Lung (tissue), 11 donors: ENCODE measurements at regions not wholly inside any gene's neighbourhood (a gene's known extent, or its start where the extent isn't known, plus 50 kb on each side); places are given as distances from the start of the nearest gene placed in this dataset.

ENCODE experiments used
- ATAC-seq: fragments of 200-7000 bp; cut with Tn5 transposase; one replicate; pipeline ENCODE4 v1.9.1; 2020; ENCODE audit warnings: moderate number of reproducible peaks; ENCODE audit not compliant: insufficient read depth, low FRiP score
- DNase-seq, 3 donors: peaks; one replicate each; pipeline ENCODE4 v3.0.0-alpha.2; 2013 to 2017
- H3K27ac ChIP-seq, 2 donors: one replicate each; pipeline ENCODE4 v1.5.1; 2013; ENCODE audit warnings: mild to moderate bottlenecking in 2 of 2, moderate library complexity in 2 of 2, control low read depth in 1 of 2, inconsistent platforms in 1 of 2, low read depth in 1 of 2, low read length in 1 of 2
- H3K27me3 ChIP-seq, 3 donors: one replicate each; pipeline ENCODE4 v1.5.1; 2013; ENCODE audit warnings: low read length in 2 of 3; ENCODE audit not compliant: control insufficient read depth in 3 of 3, insufficient read depth in 3 of 3
- H3K36me3 ChIP-seq, 4 donors: one replicate each; pipeline ENCODE4 v1.5.1; 2013; ENCODE audit warnings: low read length in 4 of 4, mild to moderate bottlenecking in 1 of 4, moderate library complexity in 1 of 4; ENCODE audit not compliant: control insufficient read depth in 4 of 4, insufficient read depth in 4 of 4
- H3K4me1 ChIP-seq, 5 donors: one replicate each; pipeline ENCODE4 v1.5.1; 2013; ENCODE audit warnings: low read length in 5 of 5, mild to moderate bottlenecking in 2 of 5, moderate library complexity in 1 of 5; ENCODE audit not compliant: control insufficient read depth in 5 of 5, insufficient read depth in 5 of 5
- H3K4me3 ChIP-seq: one replicate; pipeline ENCODE4 v1.5.1; 2013; ENCODE audit warnings: mild to moderate bottlenecking, control low read depth, moderate library complexity
- H3K9ac ChIP-seq, 2 donors: one replicate each; pipeline ENCODE4 v1.5.1; 2013; ENCODE audit warnings: low read length in 2 of 2, control low read depth in 1 of 2; ENCODE audit not compliant: insufficient read depth in 1 of 2
- H3K9me3 ChIP-seq, 4 donors: one replicate each; pipeline ENCODE4 v1.5.1; 2013; ENCODE audit warnings: low read length in 3 of 4, mild to moderate bottlenecking in 1 of 4, moderate library complexity in 1 of 4; ENCODE audit not compliant: control insufficient read depth in 4 of 4, insufficient read depth in 3 of 4
- WGBS, 2 donors: extraction: QIAGEN DNeasy Blood & Tissue Kit; methylation state at CpG; one replicate each; pipeline ENCODE4 v1.1.7; 2013; 5-methylcytosine and 5-hydroxymethylcytosine counted together
- TF ChIP-seq, protein P1 (sequence below): IDR thresholded peaks from 2 replicates; pipeline ENCODE4 v1.5.1; 2012; ENCODE audit warnings: mild to moderate bottlenecking; ENCODE audit errors: control extremely low read depth, extremely low read depth
- donor health status: control.
- donor health status: control.
- donor health status: Bipolar disorder and iron deficiency.
- donor health status: healthy.
- donor health status: DM: yes; HTN: yes; CAD: no.

DNA sequence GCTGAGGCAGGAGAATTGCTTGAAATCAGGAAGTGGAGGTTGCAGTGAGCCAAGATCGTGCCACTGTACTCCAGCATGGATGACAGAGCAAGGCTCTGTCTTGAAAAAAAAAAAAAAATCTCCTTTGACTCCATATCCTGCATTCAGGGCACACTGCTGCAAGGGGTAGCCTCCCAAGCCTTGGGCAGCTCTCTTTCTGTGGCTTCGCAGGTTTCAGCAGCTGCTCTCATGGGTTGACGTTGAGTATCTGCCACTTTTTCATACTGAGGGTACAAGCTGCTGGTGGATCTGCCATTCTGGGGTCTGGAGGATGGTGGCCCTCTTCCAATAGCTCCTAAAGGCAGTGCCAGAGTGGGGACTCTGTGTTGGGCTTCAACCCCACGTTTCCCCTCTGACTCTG is 2198.1 kb upstream of the WWC1 start:
- 80 to 82% methylated on average over 4 of the region's 4 CpGs for WGBS, 2 donors
- TF ChIP-seq, protein P1, sequence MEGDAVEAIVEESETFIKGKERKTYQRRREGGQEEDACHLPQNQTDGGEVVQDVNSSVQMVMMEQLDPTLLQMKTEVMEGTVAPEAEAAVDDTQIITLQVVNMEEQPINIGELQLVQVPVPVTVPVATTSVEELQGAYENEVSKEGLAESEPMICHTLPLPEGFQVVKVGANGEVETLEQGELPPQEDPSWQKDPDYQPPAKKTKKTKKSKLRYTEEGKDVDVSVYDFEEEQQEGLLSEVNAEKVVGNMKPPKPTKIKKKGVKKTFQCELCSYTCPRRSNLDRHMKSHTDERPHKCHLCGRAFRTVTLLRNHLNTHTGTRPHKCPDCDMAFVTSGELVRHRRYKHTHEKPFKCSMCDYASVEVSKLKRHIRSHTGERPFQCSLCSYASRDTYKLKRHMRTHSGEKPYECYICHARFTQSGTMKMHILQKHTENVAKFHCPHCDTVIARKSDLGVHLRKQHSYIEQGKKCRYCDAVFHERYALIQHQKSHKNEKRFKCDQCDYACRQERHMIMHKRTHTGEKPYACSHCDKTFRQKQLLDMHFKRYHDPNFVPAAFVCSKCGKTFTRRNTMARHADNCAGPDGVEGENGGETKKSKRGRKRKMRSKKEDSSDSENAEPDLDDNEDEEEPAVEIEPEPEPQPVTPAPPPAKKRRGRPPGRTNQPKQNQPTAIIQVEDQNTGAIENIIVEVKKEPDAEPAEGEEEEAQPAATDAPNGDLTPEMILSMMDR = no peak
- no peak for ATAC-seq
- H3K36me3 ChIP-seq = no peaks in the 10 kb centered on the region
- H3K9me3 ChIP-seq = no peaks in the 10 kb centered on the region
- no peaks in the 10 kb centered on the region for H3K4me1 ChIP-seq
- H3K27me3 ChIP-seq = no peaks in the 10 kb centered on the region
- DNase-seq = no peak
- H3K9ac ChIP-seq = no peak overlapping the region
- H3K4me3 ChIP-seq = no peak overlapping the region
- H3K27ac ChIP-seq = no peak overlapping the region

DNA sequence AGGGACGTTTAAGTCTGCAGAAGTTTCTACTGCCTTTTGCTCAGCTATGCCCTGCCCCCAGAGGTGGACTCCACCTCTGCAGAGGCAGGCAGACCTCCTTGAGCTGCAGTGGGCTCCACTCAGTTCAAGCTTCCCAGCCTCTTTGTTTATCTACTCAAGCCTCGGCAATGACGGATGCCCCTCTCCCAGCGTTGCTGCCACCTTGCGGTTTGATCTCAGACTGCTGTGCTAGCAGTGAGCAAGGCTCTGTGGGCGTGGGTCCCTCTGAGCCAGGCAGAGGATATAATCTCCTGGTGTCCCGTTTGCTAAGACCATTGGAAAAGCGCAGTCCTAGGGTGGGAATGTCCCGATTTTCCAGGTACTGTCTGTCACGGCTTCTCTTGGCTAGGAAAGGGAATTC is 2188.5 kb upstream of the WWC1 start:
- Histone ChIP-seq H3K27me3 (no peaks in the 10 kb centered on the region), H3K27ac (no peak overlapping the region), H3K9me3 (peaks cover 0 to 8% (median 0%) of the 10 kb centered on the region in 4 donors), H3K4me3 (no peak overlapping the region), H3K4me1 (no peaks in the 10 kb centered on the region), H3K36me3 (no peaks in the 10 kb centered on the region), H3K9ac (no peak overlapping the region)
- TF ChIP-seq, protein P1 = no peak
- ATAC-seq = no peak
- WGBS, 2 donors = 88 to 91% methylated on average over 10 of the region's 10 CpGs
- DNase-seq = no peak

DNA sequence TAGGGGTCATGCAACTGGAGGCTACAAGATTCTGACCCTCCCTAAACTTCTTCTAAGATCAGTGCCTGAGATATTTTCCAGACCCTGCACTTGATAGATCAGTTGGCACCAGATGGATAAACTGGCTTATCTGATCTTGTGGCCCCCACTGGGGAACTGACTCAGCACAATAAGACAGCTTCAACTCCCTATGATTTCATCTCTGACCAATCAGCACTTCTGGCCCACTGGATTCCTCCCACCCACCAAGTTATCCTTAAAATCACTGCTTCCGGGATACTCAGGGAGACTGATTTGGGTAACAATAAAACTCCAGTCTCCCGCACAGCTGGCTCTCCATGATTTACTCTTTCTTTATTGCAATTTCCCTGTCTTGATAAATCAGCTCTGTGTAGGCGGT is 2180.4 kb upstream of the WWC1 start:
- Histone ChIP-seq H3K9me3 (no peaks in the 10 kb centered on the region), H3K4me1 (no peaks in the 10 kb centered on the region), H3K4me3 (no peak overlapping the region), H3K27me3 (no peaks in the 10 kb centered on the region), H3K9ac (no peak overlapping the region), H3K36me3 (no peaks in the 10 kb centered on the region), H3K27ac (no peak overlapping the region)
- 83 to 88% methylated on average over 3 of the region's 3 CpGs for WGBS, 2 donors
- TF ChIP-seq, protein P1 = no peak
- ATAC-seq = no peak
- no peak for DNase-seq
